HFF-Myc (cell line): ENCODE measurements at regions not wholly inside any gene's neighbourhood (a gene's known extent, or its start where the extent isn't known, plus 50 kb on each side); places are given as distances from the start of the nearest gene placed in this dataset.

Experiments used
- DNase-seq: peaks from one replicate; pipeline ENCODE4 v3.0.0-alpha.2; 2011; ENCODE audit warnings: low read depth; ENCODE audit errors: extremely low read depth
- H3K4me3 ChIP-seq: replicated peaks from 2 replicates; pipeline ENCODE4 v1.5.1; 2011; ENCODE audit warnings: low read depth, mild to moderate bottlenecking, control low read depth, low read length
- TF ChIP-seq, protein P1 (sequence below): IDR thresholded peaks from 2 replicates; pipeline ENCODE4 v1.5.1; 2012; ENCODE audit warnings: mild to moderate bottlenecking, low read depth, low read length, control low read depth; ENCODE audit errors: missing control alignments

- TF ChIP-seq, protein P1, sequence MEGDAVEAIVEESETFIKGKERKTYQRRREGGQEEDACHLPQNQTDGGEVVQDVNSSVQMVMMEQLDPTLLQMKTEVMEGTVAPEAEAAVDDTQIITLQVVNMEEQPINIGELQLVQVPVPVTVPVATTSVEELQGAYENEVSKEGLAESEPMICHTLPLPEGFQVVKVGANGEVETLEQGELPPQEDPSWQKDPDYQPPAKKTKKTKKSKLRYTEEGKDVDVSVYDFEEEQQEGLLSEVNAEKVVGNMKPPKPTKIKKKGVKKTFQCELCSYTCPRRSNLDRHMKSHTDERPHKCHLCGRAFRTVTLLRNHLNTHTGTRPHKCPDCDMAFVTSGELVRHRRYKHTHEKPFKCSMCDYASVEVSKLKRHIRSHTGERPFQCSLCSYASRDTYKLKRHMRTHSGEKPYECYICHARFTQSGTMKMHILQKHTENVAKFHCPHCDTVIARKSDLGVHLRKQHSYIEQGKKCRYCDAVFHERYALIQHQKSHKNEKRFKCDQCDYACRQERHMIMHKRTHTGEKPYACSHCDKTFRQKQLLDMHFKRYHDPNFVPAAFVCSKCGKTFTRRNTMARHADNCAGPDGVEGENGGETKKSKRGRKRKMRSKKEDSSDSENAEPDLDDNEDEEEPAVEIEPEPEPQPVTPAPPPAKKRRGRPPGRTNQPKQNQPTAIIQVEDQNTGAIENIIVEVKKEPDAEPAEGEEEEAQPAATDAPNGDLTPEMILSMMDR, result no peak
- no peak overlapping the region for H3K4me3 ChIP-seq
- DNase-seq, result no peak
These were observed 260.5 kb downstream of the CASP12 start for GRCh38 chr11:104637662-104638170.

GRCh38 chr11:104633226-104633625 is 265.0 kb downstream of the CASP12 start:
- TF ChIP-seq, protein P1, result no peak
- H3K4me3 ChIP-seq, result no peak overlapping the region
- DNase-seq, result no peak

DNA sequence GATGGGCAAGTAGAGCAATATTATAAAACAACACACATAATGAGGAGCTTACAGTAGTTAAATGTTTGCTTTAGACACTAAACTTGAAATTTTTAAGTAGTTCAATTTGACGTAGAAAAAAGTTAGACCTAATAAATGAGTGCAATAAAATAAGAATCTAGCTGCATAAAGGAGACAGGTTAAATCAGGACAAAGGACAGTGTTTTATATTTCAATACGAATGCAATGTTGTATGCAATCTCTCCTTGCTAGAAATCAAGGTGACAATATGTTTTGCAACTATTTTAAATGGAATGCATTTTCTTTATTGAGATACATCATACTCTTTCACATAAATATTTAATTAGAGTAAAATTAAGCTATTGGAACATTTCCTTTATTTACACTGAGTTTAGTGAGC is 267.9 kb downstream of the CASP12 start:
- TF ChIP-seq, protein P1, result no peak
- H3K4me3 ChIP-seq, result no peak overlapping the region
- DNase-seq, result no peak

DNA sequence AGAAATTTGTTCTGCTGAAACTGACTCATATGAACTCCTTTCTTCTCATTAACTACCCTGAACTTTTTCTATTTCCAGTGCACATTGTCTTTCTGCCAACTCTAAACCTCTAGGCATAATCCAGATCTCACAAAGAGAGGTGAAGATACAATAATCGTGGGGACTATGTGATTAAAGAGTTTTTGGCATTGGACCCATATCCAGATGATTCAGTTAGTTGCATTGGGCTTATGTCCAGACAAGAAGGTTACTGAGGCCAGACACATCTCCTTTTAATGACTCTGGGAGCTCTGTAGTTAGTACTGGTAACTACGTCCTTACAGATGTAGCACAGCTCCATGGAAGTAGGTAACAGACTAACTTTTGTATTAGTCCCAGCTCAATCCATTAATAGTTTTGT is 273.0 kb downstream of the CASP12 start:
- DNase-seq, result no peak
- TF ChIP-seq, protein P1, result no peak
- H3K4me3 ChIP-seq, result no peak overlapping the region

GRCh38 chr11:104624021-104624420 is 274.2 kb downstream of the CASP12 start:
- no peak for DNase-seq
- no peak overlapping the region for H3K4me3 ChIP-seq
- TF ChIP-seq, protein P1, result no peak

- TF ChIP-seq, protein P1, result no peak
- no peak overlapping the region for H3K4me3 ChIP-seq
- no peak for DNase-seq
These were observed 274.7 kb downstream of the CASP12 start for GRCh38 chr11:104623518-104623917.

GRCh38 chr11:104620991-104621390 is 277.3 kb downstream of the CASP12 start:
- TF ChIP-seq, protein P1, result no peak
- H3K4me3 ChIP-seq, result no peak overlapping the region
- no peak for DNase-seq
